GM19395 (cell line): ENCODE measurements at regions not wholly inside any gene's neighbourhood (a gene's known extent, or its start where the extent isn't known, plus 50 kb on each side); places are given as distances from the start of the nearest gene placed in this dataset.

ENCODE experiments used
- ATAC-seq: cut with Tn5 transposase; IDR thresholded peaks from one replicate; pipeline ENCODE4 v1.9.1; 2021; ENCODE audit warnings: mild to moderate bottlenecking, moderate library complexity; ENCODE audit not compliant: unreplicated experiment

DNA sequence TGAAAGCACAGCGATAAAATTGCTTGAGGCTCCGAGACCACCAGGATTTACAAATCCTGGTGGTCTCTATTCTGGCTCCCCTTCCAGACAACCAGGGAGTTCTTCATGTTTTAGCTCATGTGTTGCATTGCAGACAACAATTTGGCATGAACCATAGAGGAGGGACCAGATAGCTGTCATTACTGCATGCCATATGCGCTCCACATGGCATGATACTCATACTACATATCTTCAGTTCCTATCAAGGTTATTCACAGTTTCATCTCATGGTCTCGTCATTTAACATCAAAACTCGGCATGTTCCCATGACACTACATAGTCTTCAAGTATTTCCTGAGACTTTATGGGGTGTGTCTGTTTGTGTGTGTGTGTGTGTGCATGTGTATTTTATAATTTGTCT lies 220.3 kb downstream of the OR13H1 start:
- ATAC-seq: peak; percentile 28

- peak; percentile 70 for ATAC-seq
Measured at GRCh38 chrX:131778269-131779218, 234.7 kb downstream of the OR13H1 start.

DNA sequence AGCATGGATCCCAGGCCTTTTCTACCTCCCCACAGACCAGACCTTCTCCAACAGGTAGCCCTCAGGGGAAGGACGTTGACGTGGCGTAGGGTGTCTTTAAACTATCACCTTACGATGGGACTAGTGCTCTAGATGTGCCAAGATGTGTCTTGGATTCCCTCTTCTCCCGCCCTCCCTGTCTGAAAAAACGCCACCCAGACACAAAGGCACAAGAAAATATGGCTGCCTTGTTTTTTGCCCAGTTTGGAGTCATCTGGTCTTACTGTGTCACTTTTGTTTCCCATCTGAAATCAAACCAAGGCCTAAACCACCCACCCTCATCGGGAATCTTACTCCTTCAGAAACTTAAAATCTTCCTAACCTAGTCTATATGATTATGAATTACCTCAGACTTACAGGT lies 235.4 kb downstream of the OR13H1 start:
- no peak for ATAC-seq

GRCh38 chrX:131779741-131780140 lies 235.9 kb downstream of the OR13H1 start:
- ATAC-seq: no peak

GRCh38 chrX:131782646-131783045 lies 238.8 kb downstream of the OR13H1 start:
- ATAC-seq: no peak

GRCh38 chrX:131783555-131784308 lies 239.4 kb upstream of the STK26 start:
- ATAC-seq: peak; percentile 62

DNA sequence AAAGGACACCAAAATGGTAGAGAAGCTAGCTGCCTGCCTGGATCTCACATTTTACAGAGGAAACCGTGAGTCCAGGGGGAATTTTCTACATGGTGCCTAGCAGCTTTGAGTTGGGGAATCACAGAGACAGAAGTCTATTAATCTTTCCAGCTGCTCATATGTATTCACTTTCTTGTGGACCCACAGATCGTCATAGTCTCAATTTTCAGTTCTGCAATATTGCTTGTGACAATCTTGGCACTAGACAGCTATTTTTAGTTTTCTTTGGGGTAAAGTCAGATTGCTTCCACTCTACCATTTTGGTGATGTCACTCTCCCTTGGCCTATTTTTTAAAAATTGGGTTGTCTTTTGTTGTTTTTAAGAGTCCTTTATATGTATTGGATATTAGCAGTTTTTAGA lies 233.4 kb upstream of the STK26 start:
- peak; percentile 24 for ATAC-seq

GRCh38 chrX:131791608-131792355 lies 231.3 kb upstream of the STK26 start:
- no peak for ATAC-seq

DNA sequence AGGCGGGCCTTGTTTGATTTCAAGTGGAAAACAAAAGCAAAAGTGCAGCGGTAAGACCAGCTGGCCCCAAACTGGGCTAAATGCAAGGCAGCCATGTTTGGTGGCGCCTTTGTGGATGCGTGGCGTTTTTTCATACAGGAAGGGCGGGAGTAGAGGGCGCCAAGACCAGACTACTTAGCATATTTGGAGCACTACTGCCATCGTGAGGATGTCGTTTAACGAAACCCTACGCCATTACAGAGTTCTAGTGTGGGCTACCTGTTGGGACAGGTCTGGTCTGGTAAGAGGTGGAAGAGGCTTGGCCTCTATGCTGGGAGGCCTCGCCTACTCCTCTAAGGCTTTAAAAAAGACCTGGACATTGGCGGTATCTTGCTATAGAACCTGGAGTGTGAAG lies 230.7 kb upstream of the STK26 start:
- peak; percentile 76 for ATAC-seq

- ATAC-seq: peak; percentile 61
Measured at GRCh38 chrX:131792789-131793462, 230.2 kb upstream of the STK26 start.

GRCh38 chrX:131795442-131796229 lies 227.5 kb upstream of the STK26 start:
- no peak for ATAC-seq

GRCh38 chrX:131801066-131801465 lies 222.0 kb upstream of the STK26 start:
- no peak for ATAC-seq

GRCh38 chrX:131801911-131802310 lies 221.2 kb upstream of the STK26 start:
- ATAC-seq: no peak

DNA sequence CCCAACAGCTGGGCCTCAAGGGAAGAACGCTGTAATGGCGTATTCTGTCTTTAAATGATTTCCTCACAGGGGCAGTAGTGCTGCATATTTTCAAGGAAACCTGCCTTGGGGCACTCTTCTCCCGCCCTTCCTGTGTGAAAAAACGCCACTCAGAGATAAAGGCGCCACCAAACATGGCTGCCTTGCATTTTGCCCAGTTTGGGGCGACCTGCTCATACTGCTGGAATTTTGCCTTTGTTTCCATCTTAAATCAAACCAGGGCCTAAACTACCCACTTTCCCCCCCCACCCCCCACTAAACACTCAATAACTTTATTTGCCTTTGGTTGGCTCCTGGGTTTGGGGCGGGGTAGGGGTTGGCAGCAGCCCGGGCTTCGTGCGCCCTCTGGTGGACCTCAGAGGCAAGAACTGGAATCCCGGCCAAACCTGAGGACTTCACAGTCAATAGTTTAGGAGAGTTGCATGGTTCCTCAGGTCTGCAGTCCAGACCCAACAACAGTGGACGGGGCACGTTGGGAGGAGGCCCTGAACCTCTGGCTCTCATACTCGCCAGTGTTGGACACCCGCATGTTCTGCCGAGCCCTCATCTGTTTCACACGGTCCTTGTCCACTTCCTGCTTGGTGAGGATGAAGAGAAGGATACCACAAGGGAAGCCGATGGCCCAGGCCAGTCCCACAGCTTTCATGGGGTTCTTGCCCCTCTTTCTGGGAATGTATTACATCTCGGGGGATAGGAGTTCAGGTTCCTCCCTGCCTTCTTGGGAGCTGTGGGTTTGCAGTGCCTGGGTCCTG lies 220.1 kb upstream of the STK26 start:
- peak; percentile 83 for ATAC-seq

- peak; percentile 91 for ATAC-seq
Measured at GRCh38 chrX:131812847-131813825, 210.0 kb upstream of the STK26 start.

GRCh38 chrX:131816551-131817136 lies 206.5 kb upstream of the STK26 start:
- ATAC-seq: peak; percentile 63

GRCh38 chrX:131818297-131818936 lies 204.7 kb upstream of the STK26 start:
- no peak for ATAC-seq
